CD4-positive, alpha-beta T cell (primary cell): ENCODE measurements at regions not wholly inside any gene's neighbourhood (a gene's known extent, or its start where the extent isn't known, plus 50 kb on each side); places are given as distances from the start of the nearest gene placed in this dataset.

Experiments
- ATAC-seq: fragments of 200-7000 bp; cut with Tn5 transposase; one replicate; pipeline ENCODE4 v1.10.0; 2022; ENCODE audit warnings: mild to moderate bottlenecking; ENCODE audit not compliant: poor library complexity
- CTCF ChIA-PET: fragments of 350-600 bp; sonication (Branson Sonifier 250); formaldehyde crosslinking; loops from one replicate; lab custom pipeline; 2021; ENCODE audit warnings: antibody characterized with exemption, inconsistent platforms; lab: Charles Lee
- POLR2A ChIA-PET: fragments of 350-600 bp; sonication (Branson Sonifier 250); formaldehyde crosslinking; loops from one replicate; lab custom pipeline; 2021; ENCODE audit warnings: antibody characterized with exemption, inconsistent platforms; lab: Charles Lee
- DNase-seq, 14 experiments: peaks; one replicate each; pipeline ENCODE4 v3.0.0-alpha.2; 2013 to 2020; ENCODE audit warnings: mixed read lengths in 2 of 14
- H3K27ac ChIP-seq, 2 donors: one replicate each; pipeline versions ENCODE4 v1.5.1 to v1.7.0; 2013; ENCODE audit warnings: low read length in 2 of 2, low read depth in 1 of 2, mild to moderate bottlenecking in 1 of 2
- H3K27me3 ChIP-seq, 2 experiments: 1 replicate in 1 of 2; 2 replicates in 1 of 2; pipeline versions ENCODE4 v1.6.1 to v1.7.0; 2013; ENCODE audit warnings: low read length in 2 of 2, control low read depth in 1 of 2, mild to moderate bottlenecking in 1 of 2, moderate library complexity in 1 of 2; ENCODE audit not compliant: insufficient read depth in 2 of 2, control insufficient read depth in 1 of 2
- H3K36me3 ChIP-seq: one replicate; pipeline ENCODE4 v1.6.1; 2013; ENCODE audit warnings: low read length, control low read depth; ENCODE audit not compliant: insufficient read depth
- H3K4me1 ChIP-seq: one replicate; pipeline ENCODE4 v1.6.1; 2013; ENCODE audit warnings: low read length, control low read depth; ENCODE audit not compliant: insufficient read depth
- H3K4me3 ChIP-seq: one replicate; pipeline ENCODE4 v1.5.1; 2013; ENCODE audit warnings: mild to moderate bottlenecking, low read length, moderate library complexity
- H3K9me3 ChIP-seq, 2 experiments: 1 replicate in 1 of 2; 2 replicates in 1 of 2; pipeline versions ENCODE4 v1.6.1 to v1.7.0; 2013; ENCODE audit warnings: low read length in 2 of 2, mild to moderate bottlenecking in 2 of 2, control low read depth in 1 of 2, moderate library complexity in 1 of 2; ENCODE audit not compliant: control insufficient read depth in 1 of 2, insufficient read depth in 1 of 2
- H3K27ac Mint-ChIP-seq: one replicate; pipeline ENCODE4 v1.8.0; 2020; ENCODE audit warnings: mixed read lengths
- H3K27me3 Mint-ChIP-seq: one replicate; pipeline ENCODE4 v1.8.0; 2021; ENCODE audit warnings: mixed read lengths
- H3K36me3 Mint-ChIP-seq: one replicate; pipeline ENCODE4 v1.8.0; 2021; ENCODE audit warnings: low read depth, mixed read lengths
- H3K4me1 Mint-ChIP-seq: one replicate; pipeline ENCODE4 v1.8.0; 2021; ENCODE audit warnings: low read depth, mixed read lengths
- H3K4me3 Mint-ChIP-seq: one replicate; pipeline ENCODE4 v1.8.0; 2020; ENCODE audit warnings: mild to moderate bottlenecking, mixed read lengths
- H3K9me3 Mint-ChIP-seq: one replicate; pipeline ENCODE4 v1.8.0; 2020; ENCODE audit warnings: mixed read lengths
- intact Hi-C, 2 experiments: fragments of 100-400 bp; cut with DNase I in 1 of 2; cut with micrococcal nuclease in 1 of 2; formaldehyde crosslinking; loops; one replicate each; pipeline versions ENCODE4 v1.15.1 to v1.9.0; 2023 to 2025; cut with DNase I, micrococcal nuclease
- TF ChIP-seq, protein P1 (sequence below): fragments of 200-600 bp; IDR thresholded peaks from one replicate; pipeline ENCODE4 v1.8.0; 2022; ENCODE audit warnings: antibody characterized with exemption, mild to moderate bottlenecking

GRCh38 chr5:1643651-1644392, 120.1 kb upstream of the LPCAT1 start:
- Histone ChIP-seq H3K9me3 (peaks cover 0 to 9% of the 10 kb centered on the region in 2 experiments), H3K36me3 (no peaks in the 10 kb centered on the region), H3K27me3 (peaks cover 27 to 29% of the 10 kb centered on the region in 2 experiments), H3K4me1 (peaks cover 17% of the 10 kb centered on the region), H3K27ac (no peak overlapping the region), H3K4me3 (peak overlapping the region; percentile 14)
- TF ChIP-seq, protein P1, sequence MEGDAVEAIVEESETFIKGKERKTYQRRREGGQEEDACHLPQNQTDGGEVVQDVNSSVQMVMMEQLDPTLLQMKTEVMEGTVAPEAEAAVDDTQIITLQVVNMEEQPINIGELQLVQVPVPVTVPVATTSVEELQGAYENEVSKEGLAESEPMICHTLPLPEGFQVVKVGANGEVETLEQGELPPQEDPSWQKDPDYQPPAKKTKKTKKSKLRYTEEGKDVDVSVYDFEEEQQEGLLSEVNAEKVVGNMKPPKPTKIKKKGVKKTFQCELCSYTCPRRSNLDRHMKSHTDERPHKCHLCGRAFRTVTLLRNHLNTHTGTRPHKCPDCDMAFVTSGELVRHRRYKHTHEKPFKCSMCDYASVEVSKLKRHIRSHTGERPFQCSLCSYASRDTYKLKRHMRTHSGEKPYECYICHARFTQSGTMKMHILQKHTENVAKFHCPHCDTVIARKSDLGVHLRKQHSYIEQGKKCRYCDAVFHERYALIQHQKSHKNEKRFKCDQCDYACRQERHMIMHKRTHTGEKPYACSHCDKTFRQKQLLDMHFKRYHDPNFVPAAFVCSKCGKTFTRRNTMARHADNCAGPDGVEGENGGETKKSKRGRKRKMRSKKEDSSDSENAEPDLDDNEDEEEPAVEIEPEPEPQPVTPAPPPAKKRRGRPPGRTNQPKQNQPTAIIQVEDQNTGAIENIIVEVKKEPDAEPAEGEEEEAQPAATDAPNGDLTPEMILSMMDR: no peak
- Mint-ChIP-seq H3K4me1 (peaks cover 16% of the 10 kb centered on the region), H3K4me3 (no peak overlapping the region), H3K27me3 (peaks cover 44% of the 10 kb centered on the region), H3K27ac (no peak overlapping the region), H3K9me3 (no peaks in the 10 kb centered on the region), H3K36me3 (no peaks in the 10 kb centered on the region)
- ATAC-seq: no peak
- CTCF ChIA-PET: no interaction called here
- peak in 1 of 14 experiments; percentile 13 for DNase-seq
- POLR2A ChIA-PET: interaction anchor here (0.8 to 1.9 kb wide), 3 partner anchors 50 to 258 kb away, joined by 3 to 8 read pairs (median 6); no protein-coding TSS in a partner anchor
- intact Hi-C loops: loop anchor here (2.0 to 10.0 kb wide), 2 partner anchors 263 to 719 kb away; no protein-coding TSS in a partner anchor

GRCh38 chr5:1642621-1643061, 118.9 kb upstream of the LPCAT1 start:
- no peak overlapping the region for H3K27ac ChIP-seq
- peaks cover 27% of the 10 kb centered on the region in 2 experiments for H3K27me3 ChIP-seq
- Mint-ChIP-seq H3K4me1 (peaks cover 16% of the 10 kb centered on the region), H3K4me3 (no peak overlapping the region), H3K27me3 (peaks cover 41% of the 10 kb centered on the region), H3K27ac (no peak overlapping the region), H3K36me3 (no peaks in the 10 kb centered on the region), H3K9me3 (no peaks in the 10 kb centered on the region)
- peaks cover 17% of the 10 kb centered on the region for H3K4me1 ChIP-seq
- POLR2A ChIA-PET: no interaction called here
- TF ChIP-seq, protein P1: no peak
- no peaks in the 10 kb centered on the region for H3K36me3 ChIP-seq
- CTCF ChIA-PET: no interaction called here
- intact Hi-C loops: loop anchor here (2.0 to 10.0 kb wide), 2 partner anchors 262 to 718 kb away; no protein-coding TSS in a partner anchor
- no peak for ATAC-seq
- H3K4me3 ChIP-seq: no peak overlapping the region
- peak in 1 of 14 experiments; percentile 25 for DNase-seq
- H3K9me3 ChIP-seq: peaks cover 0 to 9% of the 10 kb centered on the region in 2 experiments

DNA sequence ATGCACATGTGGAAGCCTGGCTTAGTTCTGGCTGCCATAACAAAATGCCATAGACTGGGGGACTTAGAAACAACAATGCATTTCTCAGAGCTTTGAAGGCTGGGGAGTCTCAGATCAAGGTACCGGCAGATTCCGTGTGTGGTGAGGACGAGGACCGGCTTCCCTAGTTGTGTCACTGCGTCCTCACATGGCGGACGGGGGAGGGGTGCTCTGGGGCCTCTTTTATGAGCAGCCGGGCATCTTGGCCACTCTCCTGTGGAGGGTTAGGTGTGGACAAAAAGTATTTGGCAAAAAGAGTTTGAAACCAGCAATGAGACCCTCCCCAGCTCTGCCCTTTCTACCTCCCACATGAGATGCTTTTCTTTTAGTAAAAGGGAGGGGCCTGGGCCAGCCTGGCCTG, 118.5 kb upstream of the LPCAT1 start:
- no peaks in the 10 kb centered on the region for H3K9me3 Mint-ChIP-seq
- CTCF ChIA-PET: no interaction called here
- DNase-seq: no peak
- POLR2A ChIA-PET: no interaction called here
- TF ChIP-seq, protein P1: no peak
- Histone ChIP-seq H3K27me3 (peaks cover 27% of the 10 kb centered on the region in 2 experiments), H3K4me3 (no peak overlapping the region), H3K27ac (no peak overlapping the region), H3K4me1 (peaks cover 17% of the 10 kb centered on the region), H3K36me3 (no peaks in the 10 kb centered on the region), H3K9me3 (peaks cover 0 to 9% of the 10 kb centered on the region in 2 experiments)
- intact Hi-C loops: loop anchor here (2.0 to 10.0 kb wide), 2 partner anchors 261 to 717 kb away; no protein-coding TSS in a partner anchor
- ATAC-seq: no peak
- H3K36me3 Mint-ChIP-seq: no peaks in the 10 kb centered on the region
- H3K27ac Mint-ChIP-seq: no peak overlapping the region
- H3K4me3 Mint-ChIP-seq: no peak overlapping the region
- peaks cover 16% of the 10 kb centered on the region for H3K4me1 Mint-ChIP-seq
- H3K27me3 Mint-ChIP-seq: peaks cover 41% of the 10 kb centered on the region
